Astrocyte of the spinal cord (primary cell): ENCODE measurements at regions not wholly inside any gene's neighbourhood (a gene's known extent, or its start where the extent isn't known, plus 50 kb on each side); places are given as distances from the start of the nearest gene placed in this dataset.

ENCODE experiments used
- DNase-seq: peaks from one replicate; pipeline ENCODE4 v3.0.0; 2011; ENCODE audit warnings: low read depth, low spot score
- H3K4me3 ChIP-seq: 2 replicates; pipeline ENCODE4 v1.5.1; 2011; ENCODE audit warnings: low read depth, mild to moderate bottlenecking, low read length, moderate library complexity
- in situ Hi-C: cut with HindIII; loops from 2 replicates; pipeline ENCODE4 v1.10.0; 2017; ENCODE audit warnings: low sequenced_read_pairs
- TF ChIP-seq, protein P1 (sequence below): IDR thresholded peaks from 2 replicates; pipeline ENCODE4 v1.5.1; 2012; ENCODE audit warnings: low read depth, mild to moderate bottlenecking, low read length, inconsistent platforms

GRCh38 chr2:215731108-215731658, 282.2 kb downstream of the MREG start:
- no peak for DNase-seq
- in situ Hi-C loops = no loop called here
- no peak overlapping the region for H3K4me3 ChIP-seq
- TF ChIP-seq, protein P1, sequence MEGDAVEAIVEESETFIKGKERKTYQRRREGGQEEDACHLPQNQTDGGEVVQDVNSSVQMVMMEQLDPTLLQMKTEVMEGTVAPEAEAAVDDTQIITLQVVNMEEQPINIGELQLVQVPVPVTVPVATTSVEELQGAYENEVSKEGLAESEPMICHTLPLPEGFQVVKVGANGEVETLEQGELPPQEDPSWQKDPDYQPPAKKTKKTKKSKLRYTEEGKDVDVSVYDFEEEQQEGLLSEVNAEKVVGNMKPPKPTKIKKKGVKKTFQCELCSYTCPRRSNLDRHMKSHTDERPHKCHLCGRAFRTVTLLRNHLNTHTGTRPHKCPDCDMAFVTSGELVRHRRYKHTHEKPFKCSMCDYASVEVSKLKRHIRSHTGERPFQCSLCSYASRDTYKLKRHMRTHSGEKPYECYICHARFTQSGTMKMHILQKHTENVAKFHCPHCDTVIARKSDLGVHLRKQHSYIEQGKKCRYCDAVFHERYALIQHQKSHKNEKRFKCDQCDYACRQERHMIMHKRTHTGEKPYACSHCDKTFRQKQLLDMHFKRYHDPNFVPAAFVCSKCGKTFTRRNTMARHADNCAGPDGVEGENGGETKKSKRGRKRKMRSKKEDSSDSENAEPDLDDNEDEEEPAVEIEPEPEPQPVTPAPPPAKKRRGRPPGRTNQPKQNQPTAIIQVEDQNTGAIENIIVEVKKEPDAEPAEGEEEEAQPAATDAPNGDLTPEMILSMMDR = no peak

GRCh38 chr2:215729985-215730620, 283.2 kb downstream of the MREG start:
- TF ChIP-seq, protein P1 = no peak
- H3K4me3 ChIP-seq = no peak overlapping the region
- in situ Hi-C loops = no loop called here
- DNase-seq = no peak

GRCh38 chr2:215728504-215729065, 284.8 kb downstream of the MREG start:
- DNase-seq = peak; percentile 98
- in situ Hi-C loops = no loop called here
- TF ChIP-seq, protein P1 = peak; percentile 1

GRCh38 chr2:215727507-215728503, 285.5 kb downstream of the MREG start:
- TF ChIP-seq, protein P1 = no peak
- in situ Hi-C loops = no loop called here
- DNase-seq = no peak
- no peak overlapping the region for H3K4me3 ChIP-seq

More at GRCh38 chr2:215728504-215729065, 284.8 kb downstream of the MREG start:
- H3K4me3 ChIP-seq = no peak overlapping the region

DNA sequence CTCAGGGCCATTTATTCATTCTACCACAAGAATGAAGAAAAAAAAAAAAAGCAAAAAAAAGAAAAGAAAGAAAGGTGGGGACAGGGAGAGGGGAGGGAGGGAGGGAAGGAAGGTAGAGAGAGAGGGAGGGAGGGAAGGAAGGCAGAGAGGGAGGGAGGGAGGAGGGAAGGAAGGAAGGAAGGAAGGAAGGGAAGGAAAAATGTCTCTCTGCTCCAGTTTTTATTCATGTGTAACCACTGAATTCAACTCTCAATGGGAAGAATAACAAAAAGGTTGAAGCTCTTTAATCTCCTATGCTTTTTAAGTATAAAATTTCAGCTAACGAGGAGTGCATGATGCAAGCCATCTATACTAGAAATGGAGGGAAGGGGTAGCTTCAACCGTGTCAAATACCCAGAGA, 287.3 kb downstream of the MREG start:
- DNase-seq = no peak
- TF ChIP-seq, protein P1 = no peak
- no peak overlapping the region for H3K4me3 ChIP-seq
- in situ Hi-C loops = no loop called here

GRCh38 chr2:215724146-215724545, 288.3 kb upstream of the FN1 start:
- in situ Hi-C loops = no loop called here
- no peak for DNase-seq
- H3K4me3 ChIP-seq = no peak overlapping the region
- TF ChIP-seq, protein P1 = no peak
